ENCODE measurements at regions not wholly inside any gene's neighbourhood (a gene's known extent, or its start where the extent isn't known, plus 50 kb on each side); places are given as distances from the start of the nearest gene placed in this dataset.

GRCh38 chr10:25745976-25746375, 188.1 kb upstream of the MYO3A start:
- TF ChIP-seq CTCF (conservative IDR thresholded peaks at IDR 0.05; ENCODE audit: low read length): no peak
- no peak for TF ChIP-seq EZH2phosphoT487 (IDR thresholded peaks at IDR 0.05; ENCODE audit: borderline replicate concordance, low read depth, low read length)

Measured in OCI-LY7 (cell line).